SK-N-SH (cell line): ENCODE measurements at regions not wholly inside any gene's neighbourhood (a gene's known extent, or its start where the extent isn't known, plus 50 kb on each side); places are given as distances from the start of the nearest gene placed in this dataset.
A peak's percentile ranks its signal among the peaks of the same experiment; 100 is the strongest.

ENCODE experiments used
- CTCF ChIA-PET: fragments of 300-600, 350-600 bp; formaldehyde crosslinking; extraction: SDS; loops from one replicate; lab custom pipeline; 2021; lab: Yijun Ruan, JAX
- POLR2A ChIA-PET: fragments of 350-600 bp; sonication (Branson Sonifier 250); formaldehyde crosslinking; extraction: SDS; loops from one replicate; lab custom pipeline; 2020; ENCODE audit warnings: antibody characterized with exemption, inconsistent platforms; lab: Yijun Ruan, JAX
- DNase-seq: peaks from one replicate; pipeline ENCODE4 v3.0.0; 2012
- H2AFZ ChIP-seq: fragments of 200-600 bp; sonication (generic); 2 replicates; pipeline ENCODE4 v1.8.1; 2016; ENCODE audit warnings: antibody characterized with exemption, mild to moderate bottlenecking, low read depth
- H3F3A ChIP-seq: fragments of 200-600 bp; sonication (generic); replicated peaks from 2 replicates; pipeline ENCODE3; 2016; ENCODE audit warnings: antibody characterized with exemption, mild to moderate bottlenecking; ENCODE audit not compliant: insufficient read depth
- H3K27ac ChIP-seq, 2 experiments: fragments of 200-500 bp in 1 of 2; fragments of 200-600 bp in 1 of 2; sonication (Bioruptor generic) in 1 of 2; sonication (generic), shearing (Covaris generic) in 1 of 2; 2 replicates each; pipeline versions ENCODE4 v1.5.1 to v1.6.1; 2014 to 2016; ENCODE audit warnings: low read depth in 2 of 2, inconsistent platforms in 1 of 2, low read length in 1 of 2, mild to moderate bottlenecking in 1 of 2, mixed read lengths in 1 of 2
- H3K27me3 ChIP-seq: fragments of 200-600 bp; sonication (generic), shearing (Covaris generic); 2 replicates; pipeline ENCODE4 v1.6.1; 2016; ENCODE audit warnings: mixed run types; ENCODE audit not compliant: insufficient read depth
- H3K36me3 ChIP-seq, 2 experiments: fragments of 200-500 bp in 1 of 2; fragments of 200-600 bp in 1 of 2; sonication (Bioruptor generic) in 1 of 2; sonication (generic) in 1 of 2; replicated peaks in 1 of 2; 2 replicates each; pipeline versions ENCODE3 to v1.5.1; 2014 to 2016; ENCODE audit warnings: low read length in 1 of 2, mild to moderate bottlenecking in 1 of 2; ENCODE audit not compliant: insufficient read depth in 2 of 2, control insufficient read depth in 1 of 2
- H3K4me1 ChIP-seq, 2 experiments: fragments of 200-500 bp in 1 of 2; fragments of 200-600 bp in 1 of 2; sonication (Bioruptor generic) in 1 of 2; sonication (generic), shearing (Covaris generic) in 1 of 2; 2 replicates each; pipeline versions ENCODE4 v1.5.1 to v1.6.1; 2014 to 2016; ENCODE audit warnings: low read depth in 1 of 2, low read length in 1 of 2, mixed run types in 1 of 2; ENCODE audit not compliant: insufficient read depth in 2 of 2, control insufficient read depth in 1 of 2
- H3K4me2 ChIP-seq: fragments of 200-600 bp; sonication (generic), shearing (Covaris generic); 2 replicates; pipeline ENCODE4 v1.6.1; 2017; ENCODE audit warnings: mixed run types
- H3K4me3 ChIP-seq, 2 experiments: fragments of 200-500 bp in 1 of 2; fragments of 200-600 bp in 1 of 2; sonication (Bioruptor generic) in 1 of 2; sonication (generic), shearing (Covaris generic) in 1 of 2; 2 replicates each; pipeline versions ENCODE4 v1.5.1 to v1.8.1; 2014 to 2016; ENCODE audit warnings: low read depth in 2 of 2, inconsistent platforms in 1 of 2, low read length in 1 of 2, mild to moderate bottlenecking in 1 of 2, mixed read lengths in 1 of 2, moderate library complexity in 1 of 2
- H3K79me2 ChIP-seq: fragments of 200-600 bp; sonication (generic); 2 replicates; pipeline ENCODE4 v1.8.1; 2017; ENCODE audit warnings: mild to moderate bottlenecking; ENCODE audit not compliant: insufficient read depth
- H3K9ac ChIP-seq: fragments of 200-600 bp; sonication (generic); 2 replicates; pipeline ENCODE4 v1.6.1; 2017; ENCODE audit warnings: mixed run types
- H3K9me2 ChIP-seq: fragments of 200-600 bp; sonication (generic); 2 replicates; pipeline ENCODE4 v1.6.1; 2017; ENCODE audit warnings: mixed run types
- H3K9me3 ChIP-seq: fragments of 200-600 bp; sonication (generic); 2 replicates; pipeline ENCODE4 v1.6.1; 2017; ENCODE audit warnings: mixed run types, mild to moderate bottlenecking, moderate library complexity
- H4K20me1 ChIP-seq: fragments of 200-600 bp; sonication (generic); 2 replicates; pipeline ENCODE4 v1.6.1; 2017; ENCODE audit warnings: mild to moderate bottlenecking, mixed run types; ENCODE audit not compliant: insufficient read depth
- CHD2 ChIP-seq: fragments of 150-350 bp; IDR thresholded peaks from 2 replicates; pipeline ENCODE4 v1.6.1; 2018; ENCODE audit warnings: low read length; ENCODE audit not compliant: partially characterized antibody
- EP300 ChIP-seq, 2 experiments: IDR thresholded peaks; 2 replicates each; pipeline versions ENCODE4 v1.4.0 to v1.6.1; 2012; ENCODE audit warnings: borderline replicate concordance in 1 of 2, low read depth in 1 of 2, low read length in 1 of 2
- EZH2phosphoT487 ChIP-seq: fragments of 200-600 bp; sonication (generic); IDR thresholded peaks from 2 replicates; pipeline ENCODE4 v1.6.1; 2017; ENCODE audit warnings: low read depth, mixed run types, mild to moderate bottlenecking, antibody characterized with exemption, moderate library complexity, borderline replicate concordance
- FOXJ3 ChIP-seq: sonication (generic); formaldehyde crosslinking; IDR thresholded peaks from 2 replicates; pipeline ENCODE4 v1.5.1; 2020; ENCODE audit warnings: mild to moderate bottlenecking, missing genetic modification reagents
- FOXM1 ChIP-seq: IDR thresholded peaks from 2 replicates; pipeline ENCODE4 v1.4.0; 2012; ENCODE audit warnings: low read depth, mild to moderate bottlenecking
- GATA2 ChIP-seq: sonication (generic); formaldehyde crosslinking; IDR thresholded peaks from 2 replicates; pipeline ENCODE4 v1.5.0; 2020; ENCODE audit warnings: mild to moderate bottlenecking, missing genetic modification reagents
- NFIC ChIP-seq: IDR thresholded peaks from 2 replicates; pipeline ENCODE4 v1.4.0; 2012; ENCODE audit warnings: borderline replicate concordance
- PBX3 ChIP-seq: IDR thresholded peaks from 2 replicates; pipeline ENCODE4; 2012
- POLR2AphosphoS5 ChIP-seq: IDR thresholded peaks from 2 replicates; pipeline ENCODE4 v1.6.1; 2012; ENCODE audit warnings: low read depth, low read length
- SIN3A ChIP-seq: IDR thresholded peaks from 2 replicates; pipeline ENCODE4 v1.6.1; 2012; ENCODE audit warnings: low read depth, mild to moderate bottlenecking, low read length, moderate library complexity, borderline replicate concordance
- TAF1 ChIP-seq: IDR thresholded peaks from 2 replicates; pipeline ENCODE4 v1.6.1; 2012; ENCODE audit warnings: low read depth, mild to moderate bottlenecking, low read length, moderate library complexity, borderline replicate concordance
- TCF12 ChIP-seq: IDR thresholded peaks from 2 replicates; pipeline ENCODE4 v1.4.0; 2012
- TEAD4 ChIP-seq: IDR thresholded peaks from 2 replicates; pipeline ENCODE4 v1.4.0; 2012; ENCODE audit warnings: mild to moderate bottlenecking, borderline replicate concordance; ENCODE audit not compliant: insufficient read depth
- WGBS: methylation state at CpG from one replicate; pipeline ENCODE4 v1.1.6; 2017; ENCODE audit warnings: low lambda C conversion rate; 5-methylcytosine and 5-hydroxymethylcytosine counted together
- TF ChIP-seq, protein P1 (sequence below): IDR thresholded peaks from 2 replicates; pipeline ENCODE4 v1.4.0; 2012; ENCODE audit warnings: low read depth, borderline replicate concordance
- TF ChIP-seq, protein P2 (sequence below): fragments of 150-350 bp; IDR thresholded peaks from 2 replicates; pipeline ENCODE4 v1.6.1; 2016; ENCODE audit warnings: mild to moderate bottlenecking, low read depth, low read length

DNA sequence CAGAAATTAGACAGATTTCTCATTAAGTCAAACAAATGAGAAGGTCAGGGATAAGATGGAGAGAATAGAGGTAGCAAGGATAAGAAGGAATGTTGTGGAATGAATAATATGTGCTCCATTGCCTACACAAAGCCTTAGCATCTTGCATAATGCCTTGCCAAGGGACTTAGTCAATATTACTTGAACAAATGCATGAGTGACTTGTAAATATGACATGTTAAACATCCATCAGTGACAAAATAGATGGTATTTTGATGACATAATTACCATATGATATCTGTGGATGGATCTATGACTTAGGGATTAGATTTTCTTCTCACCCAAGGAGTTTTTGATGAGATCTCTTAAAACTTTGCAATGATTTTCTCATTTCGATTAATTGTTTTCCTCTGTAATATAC, 194.1 kb upstream of the RASSF8 start:
- H3K36me3 ChIP-seq: no peaks in the 10 kb centered on the region
- H2AFZ ChIP-seq: no peak overlapping the region
- no peak overlapping the region for H3K9ac ChIP-seq
- H4K20me1 ChIP-seq: no peaks in the 10 kb centered on the region
- no peaks in the 10 kb centered on the region for H3K79me2 ChIP-seq
- H3K4me3 ChIP-seq: no peak overlapping the region
- H3K9me2 ChIP-seq: no peaks in the 10 kb centered on the region
- no peaks in the 10 kb centered on the region for H3K27me3 ChIP-seq
- peak overlapping the region; percentile 44 to 64; a peak in 2 of 4 replicates for H3K27ac ChIP-seq
- DNase-seq: no peak
- POLR2A ChIA-PET: no interaction called here
- 95% methylated on average over 1 of the region's 1 CpG for WGBS
- CTCF ChIA-PET: no interaction called here
- H3K9me3 ChIP-seq: no peaks in the 10 kb centered on the region
- TF ChIP-seq TAF1 (no peak), FOXM1 (no peak), EZH2phosphoT487 (no peak), PBX3 (no peak), POLR2AphosphoS5 (no peak), SIN3A (no peak)
- TF ChIP-seq, protein P1, sequence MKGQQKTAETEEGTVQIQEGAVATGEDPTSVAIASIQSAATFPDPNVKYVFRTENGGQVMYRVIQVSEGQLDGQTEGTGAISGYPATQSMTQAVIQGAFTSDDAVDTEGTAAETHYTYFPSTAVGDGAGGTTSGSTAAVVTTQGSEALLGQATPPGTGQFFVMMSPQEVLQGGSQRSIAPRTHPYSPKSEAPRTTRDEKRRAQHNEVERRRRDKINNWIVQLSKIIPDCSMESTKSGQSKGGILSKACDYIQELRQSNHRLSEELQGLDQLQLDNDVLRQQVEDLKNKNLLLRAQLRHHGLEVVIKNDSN: no peak
- peaks cover 22% of the 10 kb centered on the region for H3F3A ChIP-seq
- H3K4me1 ChIP-seq: peaks cover 2 to 15% of the 10 kb centered on the region in 2 experiments; a peak in 2 of 4 replicates
- no peak overlapping the region for H3K4me2 ChIP-seq

DNA sequence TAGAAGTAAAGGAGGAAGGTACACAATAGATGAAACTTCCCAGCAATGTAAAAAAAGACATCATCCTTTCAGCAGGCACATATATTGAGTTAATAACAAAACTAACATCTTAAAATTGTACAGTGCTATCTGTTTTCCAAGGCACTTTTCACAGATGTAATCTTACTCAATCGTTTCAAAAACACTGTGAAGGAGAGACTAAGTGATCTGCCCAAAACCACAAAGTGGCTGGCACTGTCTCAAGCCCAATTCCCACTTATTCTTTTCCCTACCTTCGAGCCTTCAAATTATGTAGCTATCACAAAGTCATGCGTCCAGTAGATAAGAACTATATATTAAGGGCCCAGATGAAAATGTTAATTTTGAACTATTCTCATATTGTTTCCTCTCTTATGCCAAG, 193.6 kb upstream of the RASSF8 start:
- no peaks in the 10 kb centered on the region for H3K9me3 ChIP-seq
- H3K4me3 ChIP-seq: no peak overlapping the region
- peak overlapping the region; percentile 44 to 64; a peak in 3 of 4 replicates for H3K27ac ChIP-seq
- H3K36me3 ChIP-seq: no peaks in the 10 kb centered on the region
- ChIA-PET POLR2A (no interaction called here), CTCF (interaction anchor here (0.7 kb wide), 1 partner anchor 171 kb away, joined by 3 read pairs; no protein-coding TSS in a partner anchor)
- H3K79me2 ChIP-seq: no peaks in the 10 kb centered on the region
- TF ChIP-seq, protein P1: no peak
- TF ChIP-seq EP300 (IDR thresholded peaks at IDR 0.05; ENCODE audit: borderline replicate concordance in 1 of 2, low read depth in 1 of 2, low read length in 1 of 2): 0 out of 4 replicates have a peak, but pooled peaks of 1 of the 2 experiments have one; percentile 46
- TF ChIP-seq TEAD4: peak; percentile 20; the same call in 1 of the 2 replicates
- TF ChIP-seq PBX3: peak; percentile 23; the same call in 1 of the 2 replicates
- TF ChIP-seq GATA2: no peak
- no peak for TF ChIP-seq POLR2AphosphoS5
- peak; percentile 54; the same call in 1 of the 2 replicates for TF ChIP-seq NFIC
- TF ChIP-seq CHD2: no peak
- no peak for TF ChIP-seq FOXJ3
- TF ChIP-seq TCF12: peak; percentile 63
- TF ChIP-seq, protein P2, sequence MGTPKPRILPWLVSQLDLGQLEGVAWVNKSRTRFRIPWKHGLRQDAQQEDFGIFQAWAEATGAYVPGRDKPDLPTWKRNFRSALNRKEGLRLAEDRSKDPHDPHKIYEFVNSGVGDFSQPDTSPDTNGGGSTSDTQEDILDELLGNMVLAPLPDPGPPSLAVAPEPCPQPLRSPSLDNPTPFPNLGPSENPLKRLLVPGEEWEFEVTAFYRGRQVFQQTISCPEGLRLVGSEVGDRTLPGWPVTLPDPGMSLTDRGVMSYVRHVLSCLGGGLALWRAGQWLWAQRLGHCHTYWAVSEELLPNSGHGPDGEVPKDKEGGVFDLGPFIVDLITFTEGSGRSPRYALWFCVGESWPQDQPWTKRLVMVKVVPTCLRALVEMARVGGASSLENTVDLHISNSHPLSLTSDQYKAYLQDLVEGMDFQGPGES: no peak
- H3K27me3 ChIP-seq: no peaks in the 10 kb centered on the region
- no peak overlapping the region for H3K9ac ChIP-seq
- no peak overlapping the region for H2AFZ ChIP-seq
- H3F3A ChIP-seq: peaks cover 25% of the 10 kb centered on the region
- H4K20me1 ChIP-seq: no peaks in the 10 kb centered on the region
- peaks cover 2 to 15% of the 10 kb centered on the region in 2 experiments; a peak in 2 of 4 replicates for H3K4me1 ChIP-seq
- no peaks in the 10 kb centered on the region for H3K9me2 ChIP-seq
- WGBS: 38% methylated on average over 3 of the region's 3 CpGs
- no peak overlapping the region for H3K4me2 ChIP-seq
- no peak for DNase-seq
